OCI-LY7 (cell line): ENCODE measurements at regions not wholly inside any gene's neighbourhood (a gene's known extent, or its start where the extent isn't known, plus 50 kb on each side); places are given as distances from the start of the nearest gene placed in this dataset.
A peak's percentile ranks its signal among the peaks of the same experiment; 100 is the strongest.

Experiments used
- EZH2phosphoT487 ChIP-seq: fragments of 200-600 bp; sonication (generic); IDR thresholded peaks from 2 replicates; pipeline ENCODE4 v1.6.1; 2018; ENCODE audit warnings: low read depth, borderline replicate concordance, mild to moderate bottlenecking, mixed run types, antibody characterized with exemption, low read length, moderate library complexity, mixed read lengths
- TF ChIP-seq, protein P1 (sequence below): fragments of 200-600 bp; sonication (generic); conservative IDR thresholded peaks from 2 replicates; pipeline ENCODE4 v1.5.1; 2014; ENCODE audit warnings: mild to moderate bottlenecking, antibody characterized with exemption, low read length, moderate library complexity, mixed read lengths

DNA sequence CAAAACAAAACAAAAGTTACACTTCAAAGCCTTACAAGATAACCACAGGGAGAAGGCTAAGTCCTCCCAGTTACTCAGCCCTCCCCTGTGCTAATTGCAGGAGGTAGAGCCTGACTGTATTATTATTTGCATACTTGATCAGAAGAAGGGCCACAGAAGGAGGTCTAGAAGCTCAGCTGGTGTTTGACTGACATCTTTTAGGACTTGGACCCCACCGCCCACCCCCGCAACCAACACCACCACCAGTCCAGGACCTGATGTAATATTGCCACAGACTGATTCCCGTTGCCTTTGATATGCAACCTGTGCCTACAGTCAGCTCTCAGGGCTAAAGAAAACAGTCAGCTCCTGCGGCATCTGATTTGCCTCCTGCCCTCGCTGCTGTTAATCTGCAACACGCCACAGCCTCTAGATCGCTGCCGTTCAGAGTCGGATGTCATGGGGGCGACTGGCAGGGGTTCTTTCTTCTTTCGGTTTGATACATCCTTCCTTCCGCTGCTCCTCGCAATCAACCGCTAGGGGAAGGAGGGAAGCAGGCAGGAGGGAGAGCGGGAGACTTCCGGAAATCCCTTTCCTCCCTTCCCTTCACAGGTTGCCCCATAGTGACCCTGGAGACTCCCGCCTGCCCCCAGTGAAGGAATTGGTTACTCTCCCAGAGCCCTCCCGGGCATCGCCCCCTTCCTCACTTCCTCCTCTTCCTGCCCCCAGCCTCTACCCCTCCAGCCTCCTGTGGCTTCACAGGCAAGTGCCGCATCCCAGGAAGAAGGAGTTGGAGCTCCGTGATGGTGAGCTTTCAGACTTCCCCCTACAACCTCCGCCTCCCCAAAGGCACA, 90.5 kb upstream of the SOX9 start:
- no peak for TF ChIP-seq EZH2phosphoT487
- TF ChIP-seq, protein P1, sequence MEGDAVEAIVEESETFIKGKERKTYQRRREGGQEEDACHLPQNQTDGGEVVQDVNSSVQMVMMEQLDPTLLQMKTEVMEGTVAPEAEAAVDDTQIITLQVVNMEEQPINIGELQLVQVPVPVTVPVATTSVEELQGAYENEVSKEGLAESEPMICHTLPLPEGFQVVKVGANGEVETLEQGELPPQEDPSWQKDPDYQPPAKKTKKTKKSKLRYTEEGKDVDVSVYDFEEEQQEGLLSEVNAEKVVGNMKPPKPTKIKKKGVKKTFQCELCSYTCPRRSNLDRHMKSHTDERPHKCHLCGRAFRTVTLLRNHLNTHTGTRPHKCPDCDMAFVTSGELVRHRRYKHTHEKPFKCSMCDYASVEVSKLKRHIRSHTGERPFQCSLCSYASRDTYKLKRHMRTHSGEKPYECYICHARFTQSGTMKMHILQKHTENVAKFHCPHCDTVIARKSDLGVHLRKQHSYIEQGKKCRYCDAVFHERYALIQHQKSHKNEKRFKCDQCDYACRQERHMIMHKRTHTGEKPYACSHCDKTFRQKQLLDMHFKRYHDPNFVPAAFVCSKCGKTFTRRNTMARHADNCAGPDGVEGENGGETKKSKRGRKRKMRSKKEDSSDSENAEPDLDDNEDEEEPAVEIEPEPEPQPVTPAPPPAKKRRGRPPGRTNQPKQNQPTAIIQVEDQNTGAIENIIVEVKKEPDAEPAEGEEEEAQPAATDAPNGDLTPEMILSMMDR = peak; percentile 46
